Left ventricle myocardium inferior (tissue), 1 donor: ENCODE measurements at regions not wholly inside any gene's neighbourhood (a gene's known extent, or its start where the extent isn't known, plus 50 kb on each side); places are given as distances from the start of the nearest gene placed in this dataset.

ENCODE experiments used
- DNase-seq: peaks from one replicate; pipeline ENCODE4 v3.0.0-alpha.2; 2020
- H3K27ac ChIP-seq: fragments of 200-600 bp; replicated peaks from 2 replicates; pipeline ENCODE4 v1.8.0; 2021
- H3K27me3 ChIP-seq: fragments of 200-600 bp; 2 replicates; pipeline ENCODE4 v1.8.0; 2021; ENCODE audit warnings: low read depth
- H3K36me3 ChIP-seq: fragments of 200-600 bp; 2 replicates; pipeline ENCODE4 v1.8.0; 2021
- H3K4me1 ChIP-seq: fragments of 200-600 bp; 2 replicates; pipeline ENCODE4 v1.8.0; 2021
- H3K4me3 ChIP-seq: fragments of 200-600 bp; 2 replicates; pipeline ENCODE4 v1.8.0; 2021; ENCODE audit warnings: mild to moderate bottlenecking, moderate library complexity
- H3K9me3 ChIP-seq: fragments of 200-600 bp; replicated peaks from 2 replicates; pipeline ENCODE4 v1.8.0; 2021
- CTCF ChIP-seq: fragments of 200-600 bp; IDR thresholded peaks from 2 replicates; pipeline ENCODE4 v1.8.0; 2021; ENCODE audit warnings: antibody characterized with exemption, mild to moderate bottlenecking, borderline replicate concordance
- intact Hi-C: fragments of 100-400 bp; cut with micrococcal nuclease; formaldehyde crosslinking; loops from one replicate; pipeline ENCODE4 v1.11.0; 2022
- donor health status: DM: no; HTN: yes; CAD: no; lungs with severe emphysema.

GRCh38 chr1:56227886-56228285 lies 351.5 kb downstream of the PLPP3 start:
- Histone ChIP-seq H3K27ac (no peak overlapping the region), H3K4me3 (no peak overlapping the region), H3K4me1 (no peaks in the 10 kb centered on the region), H3K27me3 (no peaks in the 10 kb centered on the region), H3K9me3 (no peaks in the 10 kb centered on the region), H3K36me3 (no peaks in the 10 kb centered on the region)
- TF ChIP-seq CTCF = no peak
- intact Hi-C loops = no loop called here
- no peak for DNase-seq

DNA sequence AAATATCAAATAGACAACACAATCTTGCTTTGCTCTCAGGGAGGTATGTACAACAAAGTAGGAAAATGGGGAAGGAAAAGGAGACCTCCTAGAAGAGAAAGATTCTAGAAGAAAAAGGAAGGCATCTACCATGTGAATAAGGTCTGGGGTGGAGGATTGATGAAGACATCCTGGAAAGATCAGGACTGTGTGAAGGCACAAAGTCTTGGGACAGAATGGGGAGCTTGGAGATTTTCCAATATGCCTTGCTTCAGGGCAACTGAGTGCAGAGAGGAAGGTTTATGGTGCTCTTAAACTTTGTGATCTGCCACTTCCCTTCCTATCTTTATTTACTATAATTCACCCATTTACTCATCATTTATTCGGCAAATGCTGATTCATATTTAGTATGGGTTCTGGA lies 352.0 kb downstream of the PLPP3 start:
- H3K27ac ChIP-seq = no peak overlapping the region
- intact Hi-C loops = no loop called here
- H3K9me3 ChIP-seq = no peaks in the 10 kb centered on the region
- TF ChIP-seq CTCF = no peak
- no peak for DNase-seq
- no peaks in the 10 kb centered on the region for H3K27me3 ChIP-seq
- no peaks in the 10 kb centered on the region for H3K36me3 ChIP-seq
- H3K4me3 ChIP-seq = no peak overlapping the region
- H3K4me1 ChIP-seq = no peaks in the 10 kb centered on the region

- TF ChIP-seq CTCF = no peak
- DNase-seq = no peak
- H3K36me3 ChIP-seq = no peaks in the 10 kb centered on the region
- H3K27me3 ChIP-seq = no peaks in the 10 kb centered on the region
- intact Hi-C loops = no loop called here
- H3K9me3 ChIP-seq = no peaks in the 10 kb centered on the region
- H3K27ac ChIP-seq = no peak overlapping the region
- no peak overlapping the region for H3K4me3 ChIP-seq
- no peaks in the 10 kb centered on the region for H3K4me1 ChIP-seq
These were observed 353.2 kb downstream of the PLPP3 start for GRCh38 chr1:56225964-56226815.

DNA sequence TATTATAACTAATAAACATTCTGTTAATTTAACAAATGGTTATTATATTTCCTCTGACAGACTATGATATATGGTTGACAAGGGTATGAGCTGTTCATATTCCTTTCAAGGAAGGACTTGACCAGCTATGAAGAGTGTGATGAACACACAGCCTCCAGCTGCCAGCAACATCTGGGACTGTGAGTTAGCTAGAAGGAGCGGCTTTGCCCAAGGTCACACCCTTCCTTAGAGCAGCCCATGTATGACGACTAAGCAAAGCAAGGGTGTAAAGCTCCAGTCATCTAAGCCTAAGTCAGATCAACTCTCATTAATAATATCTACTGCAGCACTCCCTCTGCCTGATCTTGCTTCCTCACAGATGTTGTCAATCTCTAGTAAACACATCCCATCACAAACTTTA lies 355.4 kb downstream of the PLPP3 start:
- intact Hi-C loops = no loop called here
- no peak for DNase-seq
- Histone ChIP-seq H3K9me3 (no peaks in the 10 kb centered on the region), H3K4me3 (no peak overlapping the region), H3K27ac (no peak overlapping the region), H3K4me1 (no peaks in the 10 kb centered on the region), H3K36me3 (no peaks in the 10 kb centered on the region), H3K27me3 (no peaks in the 10 kb centered on the region)
- TF ChIP-seq CTCF = no peak

DNA sequence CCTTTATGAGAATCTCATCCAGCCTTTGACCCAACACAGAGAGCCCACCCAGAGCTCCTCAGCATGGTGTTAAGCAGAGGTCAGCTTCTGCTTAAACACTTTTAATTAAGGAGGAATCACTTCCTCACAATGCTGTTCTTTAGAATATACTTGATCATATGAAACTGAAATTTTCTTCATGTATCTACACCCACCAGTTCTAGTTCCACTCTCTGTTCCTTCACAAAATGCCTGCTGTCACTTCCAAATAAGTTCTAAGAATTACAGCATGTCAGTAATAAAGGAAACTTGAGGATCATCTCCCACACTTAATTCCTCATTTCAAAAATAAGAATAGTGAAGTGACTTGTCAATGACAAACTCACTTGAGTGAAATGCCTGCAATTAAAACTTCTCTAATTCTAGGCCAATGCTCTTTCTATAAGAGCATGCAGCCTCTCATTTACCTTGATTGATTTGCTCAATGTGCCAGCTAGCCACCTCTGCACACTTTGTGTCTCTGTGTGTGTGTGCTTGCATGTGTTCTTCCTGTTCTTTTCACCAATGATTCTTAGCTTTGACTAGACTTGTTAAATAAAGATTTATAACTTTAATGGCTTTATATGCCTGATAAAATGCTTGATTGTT lies 356.3 kb downstream of the PLPP3 start:
- Histone ChIP-seq H3K4me3 (no peak overlapping the region), H3K36me3 (no peaks in the 10 kb centered on the region), H3K4me1 (no peaks in the 10 kb centered on the region), H3K27ac (no peak overlapping the region), H3K27me3 (no peaks in the 10 kb centered on the region), H3K9me3 (no peaks in the 10 kb centered on the region)
- TF ChIP-seq CTCF = no peak
- intact Hi-C loops = no loop called here
- no peak for DNase-seq
